DMS153 treated with DMSO at 0.1 percent for 48 hours (cell line): ENCODE measurements at regions not wholly inside any gene's neighbourhood (a gene's known extent, or its start where the extent isn't known, plus 50 kb on each side); places are given as distances from the start of the nearest gene placed in this dataset.
A peak's percentile ranks its signal among the peaks of the same experiment; 100 is the strongest.
"Not testable (repeated sequence)": the region's sequence is repeated elsewhere in the genome, so short reads cannot be mapped to it uniquely, and the experiment has no call there.

ENCODE experiments used
- DNase-seq: peaks from one replicate; lab custom pipeline; 2025; ENCODE audit not compliant: unreplicated experiment; lab: John Stamatoyannopoulos, UW

DNA sequence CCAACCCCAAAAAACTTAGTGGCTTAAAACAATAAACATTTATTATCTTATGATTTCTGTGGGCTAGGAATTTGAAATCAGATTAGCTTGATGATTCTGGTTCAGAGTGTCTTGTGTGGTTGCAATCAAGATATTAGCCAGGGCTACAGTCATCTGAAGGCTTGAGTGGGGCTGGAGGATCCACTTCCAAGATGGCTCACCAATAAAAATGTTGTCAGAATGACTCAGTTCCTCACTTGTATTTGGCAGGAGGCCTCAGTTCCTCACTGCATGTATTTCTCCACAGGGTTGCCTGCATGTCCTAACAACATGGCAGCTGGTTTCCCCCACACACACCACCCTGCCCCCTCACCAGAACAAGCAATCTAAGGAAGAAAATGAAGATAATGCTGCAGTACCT, 98.2 kb upstream of the NIPBL start:
- DNase-seq = no peak

DNA sequence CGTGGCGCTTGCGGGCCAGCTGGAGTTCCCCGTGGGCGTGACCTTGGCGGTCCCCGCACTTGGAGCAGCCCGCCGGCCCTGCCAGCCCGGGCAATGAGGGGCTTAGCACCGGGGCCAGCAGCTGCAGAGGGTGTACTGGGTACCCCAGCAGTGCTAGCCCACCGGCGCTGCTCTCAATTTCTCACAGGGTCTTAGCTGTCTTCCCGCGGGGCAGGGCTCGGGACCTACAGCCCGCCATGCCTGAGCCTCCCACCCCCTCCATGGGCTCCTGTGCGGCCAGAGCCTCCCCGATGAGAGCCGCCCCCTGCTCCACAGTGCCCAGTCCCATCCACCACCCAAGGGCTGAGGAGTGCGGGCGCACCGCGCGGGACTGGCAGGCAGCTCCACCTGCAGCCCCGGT, 94.0 kb upstream of the NIPBL start:
- not testable (repeated sequence) for DNase-seq

DNA sequence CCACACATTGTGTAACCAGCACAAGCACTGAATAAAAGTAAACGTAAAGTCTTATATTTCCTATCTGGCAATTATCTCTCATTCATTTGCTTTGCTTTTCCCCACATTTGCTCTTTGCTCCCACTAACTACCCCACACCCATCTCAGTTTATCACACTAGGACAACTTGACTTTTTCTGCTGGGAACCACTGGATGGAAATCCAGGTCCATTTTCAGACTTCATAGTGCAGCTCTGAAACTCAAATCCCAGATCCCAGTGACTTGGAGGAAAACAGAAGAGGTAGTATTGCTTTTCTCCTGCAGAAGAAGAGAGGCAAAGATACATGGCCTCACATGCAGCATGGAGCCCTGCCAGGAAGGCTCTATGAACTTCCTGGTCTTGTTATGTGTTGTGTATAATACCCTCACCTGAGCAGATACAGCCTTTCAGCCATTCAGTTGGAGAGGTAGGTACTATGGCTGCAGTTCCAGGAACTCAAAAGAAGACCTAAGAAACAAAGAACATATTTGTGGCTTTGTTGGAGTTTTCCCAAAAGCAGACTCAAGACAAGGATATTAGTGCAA, 90.0 kb upstream of the NIPBL start:
- DNase-seq = peak; percentile 9

DNA sequence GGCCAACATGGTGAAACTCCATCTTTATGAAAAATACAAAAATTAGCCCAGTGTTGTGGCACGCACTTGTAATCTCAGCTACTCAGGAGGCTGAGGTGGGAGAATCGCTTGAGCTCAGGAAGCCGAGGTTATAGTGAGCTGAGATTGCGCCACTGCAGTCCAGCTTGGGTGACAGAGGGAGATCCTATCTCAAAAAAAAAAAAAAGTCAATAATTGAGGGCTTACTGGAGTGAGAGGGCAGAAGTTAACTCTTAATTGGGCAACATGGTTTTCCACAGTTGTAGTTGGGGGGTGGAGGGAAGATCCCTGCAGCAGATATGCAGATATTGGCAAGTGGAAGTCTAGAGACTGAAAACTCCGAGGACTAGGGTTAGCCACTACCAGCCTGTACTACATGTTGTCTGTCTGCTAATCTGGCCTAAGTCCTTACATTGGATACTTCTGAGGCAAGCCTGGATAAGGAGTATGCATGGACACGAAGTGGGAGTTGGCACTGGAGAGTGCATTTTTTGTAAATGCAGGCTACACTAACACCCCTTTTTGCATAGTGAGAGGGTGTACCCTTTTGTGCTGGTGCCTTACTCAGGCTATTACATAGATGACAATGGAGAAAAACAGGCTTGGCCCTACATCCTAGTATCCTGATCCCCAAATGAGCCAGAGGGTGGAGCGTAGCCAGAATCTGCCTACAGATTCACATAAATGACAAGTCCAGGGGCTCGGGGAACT, 89.0 kb upstream of the NIPBL start:
- no peak for DNase-seq

DNA sequence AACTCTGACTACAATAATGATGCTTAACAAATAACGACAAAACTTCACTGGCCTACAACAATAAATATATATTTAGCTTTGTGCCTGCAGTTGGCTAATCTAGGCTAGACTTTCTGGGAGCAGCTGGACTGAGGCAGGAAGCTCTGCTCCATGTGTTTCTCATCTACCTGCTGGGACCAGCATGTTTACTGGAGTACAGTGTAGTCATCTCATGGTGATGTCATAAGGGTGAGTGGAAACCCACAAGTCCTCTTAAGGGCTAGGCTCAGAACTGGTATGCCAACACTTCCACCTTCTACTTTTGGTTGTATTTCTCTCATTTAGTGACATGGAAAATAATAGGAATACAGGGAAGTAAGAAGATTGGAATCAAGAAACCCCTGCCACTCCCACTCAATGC, 85.7 kb upstream of the NIPBL start:
- no peak for DNase-seq

DNA sequence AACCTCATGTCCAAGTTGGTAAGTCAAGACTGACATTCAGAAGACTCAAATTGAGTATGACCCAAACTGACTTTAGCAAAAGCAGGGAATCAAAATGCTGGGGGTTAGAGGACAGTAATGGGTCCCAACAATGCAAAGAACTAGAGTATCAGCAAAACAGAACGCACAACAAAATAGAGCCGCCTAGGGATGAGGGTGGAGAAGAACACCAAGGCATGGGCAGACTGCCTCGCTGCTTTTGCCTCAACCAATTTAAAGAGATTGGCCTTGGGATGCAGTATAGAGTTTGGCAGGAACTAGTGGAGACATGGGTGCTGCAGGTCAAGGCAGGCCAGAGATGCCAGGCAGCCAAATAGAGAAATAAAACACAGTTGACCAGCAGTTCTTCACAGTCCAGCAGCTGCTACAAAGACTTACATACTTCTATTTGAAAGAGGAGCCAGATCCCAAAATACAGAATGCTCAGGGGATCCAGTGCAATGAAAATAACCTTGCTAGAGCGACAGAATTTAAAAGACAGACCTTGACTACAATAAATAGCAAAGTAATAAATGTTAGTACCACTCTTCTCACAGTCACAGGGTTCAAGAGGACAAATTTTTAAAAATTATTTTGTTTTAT, 83.9 kb upstream of the NIPBL start:
- DNase-seq = no peak

DNA sequence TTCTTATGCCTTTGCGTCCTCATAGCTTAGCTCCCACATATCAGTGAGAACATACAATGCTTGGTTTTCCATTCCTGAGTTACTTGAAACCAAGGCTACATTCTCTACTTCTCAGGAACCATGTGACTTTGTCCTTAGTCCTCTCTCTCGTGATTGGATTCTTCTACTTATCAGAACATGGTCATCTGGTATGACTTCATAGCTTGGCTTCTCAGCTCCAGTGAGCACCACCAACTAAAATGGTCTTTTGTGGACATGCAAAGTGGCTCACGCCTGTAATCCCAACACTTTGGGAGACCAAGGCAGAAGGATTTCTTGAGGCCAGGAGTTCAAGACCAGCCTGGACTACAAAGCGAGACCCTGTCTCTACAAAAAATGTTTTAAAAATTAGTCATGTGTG, 81.2 kb upstream of the NIPBL start:
- DNase-seq = no peak

DNA sequence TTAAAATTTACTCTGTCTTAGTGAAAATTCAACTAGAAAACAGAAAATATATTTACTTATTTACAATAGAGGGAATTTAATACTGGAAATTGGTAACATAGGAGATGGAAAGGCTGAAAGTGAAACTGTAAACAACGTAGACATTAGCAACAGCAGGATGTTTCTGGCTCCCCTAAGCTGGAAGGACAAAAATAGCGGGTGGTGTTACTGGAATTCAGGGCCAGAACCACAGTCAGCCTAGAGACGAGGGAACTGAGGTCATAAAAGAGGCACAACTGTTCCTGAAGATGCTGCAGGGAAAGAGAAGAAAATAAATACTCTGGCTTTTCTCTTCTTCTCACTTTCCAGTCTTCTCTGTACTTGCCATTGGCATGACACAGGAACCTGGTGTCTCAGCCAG, 80.4 kb upstream of the NIPBL start:
- DNase-seq = no peak

DNA sequence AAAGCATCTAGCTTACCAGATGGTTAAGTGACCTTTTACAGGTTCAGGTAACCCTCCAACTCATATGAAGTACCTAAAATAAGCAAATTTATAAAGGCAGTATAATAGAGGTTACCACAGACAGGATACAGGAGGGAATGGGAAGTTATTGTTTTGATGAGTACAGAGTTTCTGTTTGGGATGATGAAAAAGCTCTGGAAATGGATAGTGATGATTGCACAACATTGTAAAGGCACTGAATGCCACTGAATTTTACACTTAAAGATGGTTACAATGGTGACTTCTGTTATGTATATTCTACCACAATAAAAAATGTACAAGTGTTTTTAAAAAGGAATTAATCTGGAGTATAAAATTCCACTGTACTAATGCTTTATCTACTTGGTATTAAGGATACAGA, 75.0 kb upstream of the NIPBL start:
- DNase-seq = no peak

DNA sequence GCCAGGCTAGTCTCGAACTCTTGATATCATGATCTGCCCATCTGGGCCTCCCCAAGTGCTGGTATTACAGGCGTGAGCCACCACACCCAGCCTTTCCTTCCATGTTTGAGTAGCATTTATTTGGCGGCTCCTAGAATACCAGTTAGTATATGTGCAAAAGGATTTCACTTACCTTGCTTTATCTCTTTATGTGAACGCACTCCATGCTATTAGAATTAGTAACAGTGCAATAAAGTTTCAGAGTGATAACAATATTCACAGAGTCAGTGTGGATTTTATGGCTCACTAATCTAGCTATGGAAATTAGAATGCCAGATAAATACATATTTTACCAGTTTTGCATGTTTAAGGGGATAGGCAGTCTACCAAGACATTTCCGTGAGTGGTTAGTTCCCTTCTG, 74.4 kb upstream of the NIPBL start:
- DNase-seq = no peak

DNA sequence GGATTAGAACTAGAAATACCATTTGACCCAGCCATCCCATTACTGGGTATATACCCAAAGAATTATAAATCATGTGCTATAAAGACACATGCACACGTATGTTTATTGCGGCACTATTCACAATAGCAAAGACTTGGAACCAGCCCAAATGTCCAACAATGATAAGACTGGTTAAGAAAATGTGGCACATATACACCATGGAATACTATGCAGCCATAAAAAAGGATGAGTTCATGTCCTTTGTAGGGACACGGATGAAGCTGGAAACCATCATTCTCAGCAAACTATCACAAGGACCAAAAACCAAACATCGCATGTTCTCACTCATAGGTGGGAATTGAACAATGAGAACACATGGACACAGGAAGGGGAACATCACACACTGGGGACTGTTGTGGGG, 63.3 kb upstream of the NIPBL start:
- DNase-seq = not testable (repeated sequence)

DNA sequence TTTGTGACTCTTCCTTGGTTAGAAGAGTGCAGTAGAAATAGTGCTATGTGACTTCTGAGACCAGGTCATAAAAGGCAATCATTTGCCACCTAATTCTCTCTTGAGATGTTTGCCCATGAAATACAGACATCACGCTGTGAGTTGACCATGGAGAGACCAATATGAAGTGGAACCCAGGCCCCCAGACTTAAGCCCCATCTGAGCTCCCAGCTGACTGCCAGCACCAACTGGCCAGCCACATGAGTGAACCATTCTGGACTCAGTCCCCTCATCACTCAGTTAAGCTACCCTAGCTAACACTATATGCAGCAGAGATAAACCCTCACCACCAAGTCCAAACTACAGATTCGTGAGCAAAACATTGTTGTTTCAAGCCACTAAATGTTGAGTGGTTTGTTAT, 60.7 kb upstream of the NIPBL start:
- DNase-seq = no peak

DNA sequence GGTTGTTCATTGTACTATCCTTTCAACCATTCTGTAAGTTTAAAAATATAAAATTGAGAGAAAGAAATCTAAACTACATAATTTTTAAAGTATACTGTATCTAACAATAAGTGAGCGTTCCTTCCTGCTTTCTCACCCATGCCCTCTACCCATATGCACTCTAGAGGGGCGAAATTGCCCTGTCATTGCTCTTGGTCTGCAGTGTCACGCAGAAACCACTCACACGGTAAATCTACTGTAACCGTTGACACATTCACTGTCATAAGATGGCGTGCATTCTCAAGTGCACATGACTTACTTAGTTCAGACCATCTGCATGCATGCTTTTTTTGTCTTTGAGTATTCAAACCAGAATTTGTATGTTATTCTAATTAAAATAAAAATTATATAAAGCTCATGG, 55.7 kb upstream of the NIPBL start:
- no peak for DNase-seq

DNA sequence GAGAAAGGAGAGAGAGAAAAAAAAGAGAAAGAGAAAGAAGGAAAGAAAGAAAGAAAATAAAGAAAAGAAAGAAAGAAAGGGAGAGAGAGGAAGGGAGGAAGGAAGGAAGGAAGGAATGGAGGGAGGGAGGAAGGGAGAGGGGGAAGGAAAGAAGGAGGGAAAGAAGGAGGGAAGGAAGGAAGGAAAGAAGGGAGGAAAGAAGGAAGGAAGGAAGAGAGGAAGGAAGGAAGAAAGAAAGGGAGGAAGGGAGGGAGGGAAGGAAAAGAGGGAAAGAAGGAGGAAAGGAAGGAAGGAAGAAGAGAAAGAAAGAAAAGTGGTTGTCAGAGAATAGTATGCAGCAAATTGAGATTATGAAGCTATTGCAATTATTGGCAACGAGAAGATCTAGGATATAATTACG, 49.9 kb upstream of the NIPBL start:
- no peak for DNase-seq
